Upper lobe of right lung (tissue), 1 donor: ENCODE measurements at regions not wholly inside any gene's neighbourhood (a gene's known extent, or its start where the extent isn't known, plus 50 kb on each side); places are given as distances from the start of the nearest gene placed in this dataset.

Experiments
- ATAC-seq: fragments of 200-7000 bp; cut with Tn5 transposase; one replicate; pipeline ENCODE4 v1.9.1; 2020; ENCODE audit warnings: mild to moderate bottlenecking, moderate library complexity
- DNase-seq: peaks from one replicate; pipeline ENCODE4 v3.0.0-alpha.2; 2020
- H3K27ac ChIP-seq: fragments of 200-600 bp; one replicate; pipeline ENCODE4 v1.8.0; 2022
- H3K27me3 ChIP-seq: fragments of 200-600 bp; one replicate; pipeline ENCODE4 v1.8.0; 2022; ENCODE audit warnings: mild to moderate bottlenecking
- H3K36me3 ChIP-seq: fragments of 200-600 bp; one replicate; pipeline ENCODE4 v1.8.0; 2022
- H3K4me1 ChIP-seq: fragments of 200-600 bp; one replicate; pipeline ENCODE4 v1.8.0; 2022
- H3K4me3 ChIP-seq: fragments of 200-600 bp; one replicate; pipeline ENCODE4 v1.8.0; 2022; ENCODE audit warnings: mild to moderate bottlenecking
- H3K9me3 ChIP-seq: fragments of 200-600 bp; one replicate; pipeline ENCODE4 v1.8.0; 2022
- CTCF ChIP-seq: fragments of 200-600 bp; IDR thresholded peaks from one replicate; pipeline ENCODE4 v1.8.0; 2022; ENCODE audit warnings: antibody characterized with exemption
- intact Hi-C: fragments of 100-400 bp; cut with DNase I; formaldehyde crosslinking; loops from one replicate; pipeline ENCODE4 v1.11.0; 2022
- donor health status: DM: no; HTN: yes; CAD: no; lungs with severe emphysema.

- no peaks in the 10 kb centered on the region for H3K4me1 ChIP-seq
Observed at GRCh38 chr2:107069890-107070289, 183.9 kb upstream of the ST6GAL2 start.

GRCh38 chr2:107072150-107072940 lies 186.4 kb upstream of the ST6GAL2 start:
- no peaks in the 10 kb centered on the region for H3K27me3 ChIP-seq
- TF ChIP-seq CTCF, result no peak
- ATAC-seq (no peak), DNase-seq (no peak)
- H3K4me1 ChIP-seq, result no peaks in the 10 kb centered on the region
- H3K36me3 ChIP-seq, result no peaks in the 10 kb centered on the region
- no peak overlapping the region for H3K27ac ChIP-seq
- H3K9me3 ChIP-seq, result no peaks in the 10 kb centered on the region
- H3K4me3 ChIP-seq, result no peak overlapping the region
- intact Hi-C loops, result no loop called here

More at GRCh38 chr2:107069890-107070289, 183.9 kb upstream of the ST6GAL2 start:
- ATAC-seq (no peak), DNase-seq (no peak)
- Histone ChIP-seq H3K9me3 (no peaks in the 10 kb centered on the region), H3K4me3 (no peak overlapping the region), H3K27ac (no peak overlapping the region), H3K36me3 (no peaks in the 10 kb centered on the region), H3K27me3 (no peaks in the 10 kb centered on the region)
- TF ChIP-seq CTCF, result no peak
- intact Hi-C loops, result no loop called here

- no peaks in the 10 kb centered on the region for H3K9me3 ChIP-seq
- H3K4me3 ChIP-seq, result no peak overlapping the region
- intact Hi-C loops, result no loop called here
- ATAC-seq (no peak), DNase-seq (no peak)
- no peaks in the 10 kb centered on the region for H3K27me3 ChIP-seq
- no peaks in the 10 kb centered on the region for H3K36me3 ChIP-seq
- no peak overlapping the region for H3K27ac ChIP-seq
- TF ChIP-seq CTCF, result no peak
- H3K4me1 ChIP-seq, result no peaks in the 10 kb centered on the region
Observed at GRCh38 chr2:107078584-107078983, 192.6 kb upstream of the ST6GAL2 start.

GRCh38 chr2:107086497-107086896 lies 200.5 kb upstream of the ST6GAL2 start:
- no peaks in the 10 kb centered on the region for H3K36me3 ChIP-seq
- ATAC-seq (no peak), DNase-seq (no peak)
- no peak for TF ChIP-seq CTCF
- intact Hi-C loops, result no loop called here
- H3K4me1 ChIP-seq, result no peaks in the 10 kb centered on the region
- H3K27ac ChIP-seq, result no peak overlapping the region
- H3K4me3 ChIP-seq, result no peak overlapping the region
- no peaks in the 10 kb centered on the region for H3K9me3 ChIP-seq
- no peaks in the 10 kb centered on the region for H3K27me3 ChIP-seq

GRCh38 chr2:107088156-107088555 lies 202.2 kb upstream of the ST6GAL2 start:
- DNase-seq, result no peak
- TF ChIP-seq CTCF, result no peak
- Histone ChIP-seq H3K4me3 (no peak overlapping the region), H3K27me3 (no peaks in the 10 kb centered on the region), H3K9me3 (no peaks in the 10 kb centered on the region), H3K27ac (no peak overlapping the region), H3K4me1 (no peaks in the 10 kb centered on the region), H3K36me3 (no peaks in the 10 kb centered on the region)
- intact Hi-C loops, result no loop called here
- ATAC-seq, result no peak
